H1 (cell line): ENCODE measurements at regions not wholly inside any gene's neighbourhood (a gene's known extent, or its start where the extent isn't known, plus 50 kb on each side); places are given as distances from the start of the nearest gene placed in this dataset.

Source experiments
- CTCF ChIA-PET: fragments of 300-600 bp; sonication (Branson Sonifier 250); formaldehyde crosslinking; loops from one replicate; lab custom pipeline; 2021; ENCODE audit not compliant: partially characterized antibody; lab: Charles Lee
- POLR2A ChIA-PET: fragments of 300-600 bp; sonication (Branson Sonifier 250); formaldehyde crosslinking; loops from one replicate; lab custom pipeline; 2021; ENCODE audit warnings: inconsistent platforms; ENCODE audit not compliant: partially characterized antibody; lab: Charles Lee
- DNase-seq, 2 experiments: peaks; one replicate each; pipeline versions ENCODE4 v3.0.0 to v3.0.0-alpha.2; 2010 to 2022; ENCODE audit warnings: low spot score in 2 of 2, low read depth in 1 of 2, mixed read lengths in 1 of 2
- FAIRE-seq: peaks from 2 replicates; lab custom pipeline; 2011; peaks lifted over from hg19 to GRCh38; lab: Jason Lieb, UNC
- H2AFZ ChIP-seq: 2 replicates; pipeline ENCODE4 v1.8.1; 2012; ENCODE audit warnings: low read length, inconsistent platforms
- H2AK5ac ChIP-seq: 2 replicates; pipeline ENCODE4 v1.6.1; 2013; ENCODE audit warnings: low read depth, low read length
- H2BK120ac ChIP-seq: replicated peaks from 2 replicates; pipeline ENCODE3; 2013; ENCODE audit warnings: low read depth, low read length, inconsistent platforms
- H2BK12ac ChIP-seq: 2 replicates; pipeline ENCODE4 v1.6.1; 2013; ENCODE audit warnings: low read depth, low read length
- H2BK15ac ChIP-seq: 2 replicates; pipeline ENCODE4 v1.6.1; 2013; ENCODE audit warnings: low read length
- H2BK20ac ChIP-seq: 2 replicates; pipeline ENCODE4 v1.6.1; 2013; ENCODE audit warnings: low read length
- H2BK5ac ChIP-seq: 2 replicates; pipeline ENCODE4 v1.6.1; 2013; ENCODE audit warnings: low read depth, low read length
- H3K14ac ChIP-seq: 2 replicates; pipeline ENCODE4 v1.6.1; 2013; ENCODE audit warnings: inconsistent platforms; ENCODE audit not compliant: insufficient read length
- H3K18ac ChIP-seq: 2 replicates; pipeline ENCODE4 v1.6.1; 2013; ENCODE audit warnings: low read length; ENCODE audit errors: extremely low read depth
- H3K23ac ChIP-seq: 2 replicates; pipeline ENCODE4 v1.6.1; 2013; ENCODE audit warnings: inconsistent platforms; ENCODE audit not compliant: insufficient read length
- H3K23me2 ChIP-seq: 2 replicates; pipeline ENCODE4 v1.6.1; 2013; ENCODE audit warnings: low read depth, low read length
- H3K27ac ChIP-seq: 2 replicates; pipeline ENCODE4 v1.6.1; 2011; ENCODE audit warnings: low read depth, low read length, inconsistent platforms
- H3K27me3 ChIP-seq, 4 experiments: replicated peaks in 1 of 4; 1 replicate in 1 of 4; 2 replicates in 3 of 4; pipeline versions ENCODE4 v1.6.1 to v1.8.1; 2011 to 2013; ENCODE audit warnings: low read length in 3 of 4, mild to moderate bottlenecking in 3 of 4, inconsistent platforms in 2 of 4, mixed read lengths in 2 of 4, moderate library complexity in 1 of 4; ENCODE audit not compliant: control insufficient read depth in 3 of 4, insufficient read depth in 3 of 4; ENCODE audit errors: extremely low read depth in 1 of 4
- H3K36me3 ChIP-seq, 4 experiments: 2 replicates each; pipeline versions ENCODE4 v1.6.1 to v1.8.1; 2011 to 2013; ENCODE audit warnings: mild to moderate bottlenecking in 4 of 4, low read length in 3 of 4, moderate library complexity in 2 of 4, control low read depth in 1 of 4, inconsistent platforms in 1 of 4; ENCODE audit not compliant: insufficient read depth in 4 of 4, control insufficient read depth in 2 of 4
- H3K4ac ChIP-seq: replicated peaks from 2 replicates; pipeline ENCODE3; 2013; ENCODE audit warnings: low read length, low read depth, mixed read lengths, inconsistent platforms; ENCODE audit not compliant: insufficient read length
- H3K4me1 ChIP-seq, 4 experiments: replicated peaks in 1 of 4; 1 replicate in 1 of 4; 2 replicates in 3 of 4; pipeline versions ENCODE4 v1.6.1 to v1.8.1; 2011 to 2013; ENCODE audit warnings: low read length in 3 of 4, inconsistent platforms in 2 of 4, mixed read lengths in 1 of 4; ENCODE audit not compliant: insufficient read depth in 4 of 4, control insufficient read depth in 3 of 4
- H3K4me2 ChIP-seq, 2 experiments: 2 replicates each; pipeline versions ENCODE4 v1.6.1 to v1.8.1; 2011 to 2013; ENCODE audit warnings: low read depth in 2 of 2, low read length in 2 of 2, control low read depth in 1 of 2, inconsistent platforms in 1 of 2, mild to moderate bottlenecking in 1 of 2; ENCODE audit not compliant: insufficient read depth in 1 of 2
- H3K4me3 ChIP-seq, 4 experiments: fragments of 200-600, 300-600 bp in 1 of 4; sonication (generic), shearing (Covaris generic), sonication (Bioruptor Twin) in 1 of 4; 2 replicates each; pipeline versions ENCODE4 v1.5.1 to v1.8.1; 2011 to 2016; ENCODE audit warnings: low read length in 4 of 4, low read depth in 3 of 4, control low read depth in 2 of 4, inconsistent platforms in 2 of 4, mild to moderate bottlenecking in 2 of 4, mixed read lengths in 1 of 4, moderate library complexity in 1 of 4; ENCODE audit not compliant: insufficient read depth in 2 of 4; ENCODE audit errors: extremely low read depth in 1 of 4
- H3K56ac ChIP-seq: replicated peaks from 2 replicates; pipeline ENCODE3; 2013; ENCODE audit warnings: low read depth, mild to moderate bottlenecking, mixed read lengths, low read length, inconsistent platforms; ENCODE audit not compliant: insufficient read length
- H3K79me1 ChIP-seq: 2 replicates; pipeline ENCODE4 v1.6.1; 2013; ENCODE audit warnings: low read depth, low read length, control low read depth
- H3K79me2 ChIP-seq, 2 experiments: 2 replicates each; pipeline versions ENCODE4 v1.6.1 to v1.8.1; 2012 to 2013; ENCODE audit warnings: low read length in 2 of 2, mild to moderate bottlenecking in 2 of 2, inconsistent platforms in 1 of 2; ENCODE audit not compliant: insufficient read depth in 2 of 2, control insufficient read depth in 1 of 2
- H3K9ac ChIP-seq, 4 experiments: replicated peaks in 1 of 4; 1 replicate in 1 of 4; 2 replicates in 3 of 4; pipeline versions ENCODE4 v1.6.1 to v1.8.1; 2011 to 2013; ENCODE audit warnings: low read depth in 3 of 4, low read length in 3 of 4, control low read depth in 2 of 4, mild to moderate bottlenecking in 2 of 4, moderate library complexity in 2 of 4, inconsistent platforms in 1 of 4; ENCODE audit errors: extremely low read depth in 1 of 4
- H3K9me3 ChIP-seq, 2 experiments: 2 replicates each; pipeline versions ENCODE4 v1.6.1 to v1.8.1; 2012 to 2013; ENCODE audit warnings: mild to moderate bottlenecking in 2 of 2, moderate library complexity in 2 of 2, control low read depth in 1 of 2, inconsistent platforms in 1 of 2, low read depth in 1 of 2, low read length in 1 of 2, mixed read lengths in 1 of 2; ENCODE audit not compliant: insufficient read depth in 2 of 2
- H4K20me1 ChIP-seq, 2 experiments: replicated peaks in 1 of 2; 2 replicates each; pipeline versions ENCODE3 to v1.8.1; 2011 to 2013; ENCODE audit warnings: inconsistent platforms in 2 of 2, low read length in 2 of 2, mild to moderate bottlenecking in 1 of 2; ENCODE audit not compliant: insufficient read depth in 2 of 2, control insufficient read depth in 1 of 2
- H4K5ac ChIP-seq: 2 replicates; pipeline ENCODE4 v1.6.1; 2013; ENCODE audit warnings: low read length, low read depth, mixed read lengths, inconsistent platforms; ENCODE audit not compliant: insufficient read length
- H4K8ac ChIP-seq: 2 replicates; pipeline ENCODE4 v1.8.0; 2013; ENCODE audit warnings: mild to moderate bottlenecking, moderate library complexity, low read length, inconsistent platforms; ENCODE audit not compliant: insufficient read depth; ENCODE audit errors: extremely low read depth
- H4K91ac ChIP-seq: replicated peaks from 2 replicates; pipeline ENCODE3; 2013; ENCODE audit warnings: low read length, mixed read lengths, inconsistent platforms; ENCODE audit not compliant: insufficient read length
- BACH1 ChIP-seq: IDR thresholded peaks from 2 replicates; pipeline ENCODE4 v1.6.1; 2012; ENCODE audit warnings: low read length, improper control_type of control experiment
- EZH2 ChIP-seq: fragments of 200-600 bp; sonication (generic); IDR thresholded peaks from 2 replicates; pipeline ENCODE4 v1.7.1; 2012; ENCODE audit warnings: low read depth, mild to moderate bottlenecking, moderate library complexity, low read length, inconsistent platforms; ENCODE audit not compliant: severe bottlenecking
- JUND ChIP-seq: IDR thresholded peaks from 2 replicates; pipeline ENCODE4 v1.6.1; 2011; ENCODE audit warnings: mild to moderate bottlenecking, improper control_type of control experiment, low read length
- KDM1A ChIP-seq: fragments of 200-600, 300-600 bp; sonication (generic); IDR thresholded peaks from 2 replicates; pipeline ENCODE4 v1.7.1; 2016; ENCODE audit warnings: mild to moderate bottlenecking, low read length, borderline replicate concordance
- RBBP5 ChIP-seq: IDR thresholded peaks from 2 replicates; pipeline ENCODE4 v1.7.1; 2012; ENCODE audit warnings: low read depth, mild to moderate bottlenecking, inconsistent platforms, low read length, moderate library complexity, borderline replicate concordance
- RNF2 ChIP-seq: fragments of 200-900, 300-1000 bp; sonication (generic); IDR thresholded peaks from 2 replicates; pipeline ENCODE4 v1.7.1; 2016; ENCODE audit warnings: borderline replicate concordance, low read depth, mild to moderate bottlenecking, antibody characterized with exemption, low read length; ENCODE audit not compliant: poor library complexity, severe bottlenecking; ENCODE audit errors: missing control alignments
- SP1 ChIP-seq: IDR thresholded peaks from 2 replicates; pipeline ENCODE4 v1.6.1; 2011; ENCODE audit warnings: low read depth, low read length
- SRF ChIP-seq: IDR thresholded peaks from 2 replicates; pipeline ENCODE4 v1.6.1; 2011; ENCODE audit warnings: mild to moderate bottlenecking, low read depth, low read length, moderate library complexity
- SUZ12 ChIP-seq: fragments of 200-600 bp; sonication (generic); IDR thresholded peaks from 2 replicates; pipeline ENCODE4 v1.6.1; 2012; ENCODE audit warnings: mild to moderate bottlenecking, inconsistent platforms, low read length, moderate library complexity, mixed read lengths
- WGBS, 2 experiments: shearing (Covaris generic) in 1 of 2; methylation state at CpG; one replicate each; pipeline versions ENCODE4 v1.1.6 to v1.1.7; 2013 to 2015; ENCODE audit warnings: low lambda C conversion rate in 2 of 2, mixed read lengths in 2 of 2, inconsistent platforms in 1 of 2, low coverage in 1 of 2, missing lambda C conversion rate in 1 of 2; ENCODE audit not compliant: insufficient replicate concordance in 2 of 2, insufficient coverage in 1 of 2, insufficient read length in 1 of 2; ENCODE audit errors: extremely low coverage in 1 of 2, missing lambda C conversion rate in 1 of 2; 5-methylcytosine and 5-hydroxymethylcytosine counted together
- TF ChIP-seq, protein P1 (sequence below): IDR thresholded peaks from 2 replicates; pipeline ENCODE4 v1.6.1; 2011; ENCODE audit warnings: low read depth, mild to moderate bottlenecking, low read length; ENCODE audit not compliant: insufficient read depth
- TF ChIP-seq, protein P2 (sequence below): IDR thresholded peaks from 2 replicates; pipeline ENCODE4 v1.6.1; 2011; ENCODE audit warnings: low read length, improper control_type of control experiment

DNA sequence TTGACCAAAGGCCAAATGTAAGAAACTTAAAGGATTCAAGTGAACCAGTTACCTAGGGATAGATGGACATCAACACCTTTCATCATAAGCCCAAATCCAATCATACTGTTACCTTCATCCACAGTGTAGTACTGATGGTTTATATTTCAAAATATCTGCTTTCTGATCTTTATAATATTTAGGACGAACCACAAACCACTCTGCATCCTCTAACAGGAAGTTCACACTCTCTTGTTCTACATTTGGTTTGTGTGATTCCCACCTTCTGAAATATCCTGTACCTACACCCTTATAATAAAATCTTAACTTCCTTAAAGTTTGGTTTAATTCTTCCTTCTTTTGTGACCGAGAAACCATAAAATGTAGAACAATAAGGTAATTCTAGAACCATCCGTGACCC lies 535.7 kb upstream of the CHAC2 start:
- Histone ChIP-seq H2BK15ac (no peak overlapping the region), H3K36me3 (no peaks in the 10 kb centered on the region), H3K18ac (no peak overlapping the region), H2BK12ac (no peak overlapping the region), H3K56ac (no peak overlapping the region), H4K8ac (no peak overlapping the region), H3K9me3 (no peaks in the 10 kb centered on the region), H3K4ac (no peak overlapping the region), H3K27ac (no peak overlapping the region), H2AFZ (no peak overlapping the region), H2BK120ac (no peak overlapping the region), H3K4me3 (no peak overlapping the region), H3K79me2 (no peaks in the 10 kb centered on the region), H3K23me2 (no peaks in the 10 kb centered on the region), H3K4me1 (peaks cover 0 to 9% (median 7%) of the 10 kb centered on the region in 4 experiments; a peak in 3 of 7 replicates), H2BK5ac (no peak overlapping the region), H2BK20ac (no peak overlapping the region), H4K91ac (no peak overlapping the region), H3K9ac (no peak overlapping the region), H2AK5ac (no peak overlapping the region), H3K23ac (no peak overlapping the region), H4K5ac (no peak overlapping the region), H4K20me1 (no peaks in the 10 kb centered on the region), H3K14ac (no peak overlapping the region), H3K27me3 (no peaks in the 10 kb centered on the region), H3K4me2 (no peak overlapping the region), H3K79me1 (no peaks in the 10 kb centered on the region)
- POLR2A ChIA-PET = no interaction called here
- WGBS, 2 experiments = 65% methylated on average over 3 of the region's 3 CpGs; no CpG with 5 or more reads in 1 of the 2 experiments
- TF ChIP-seq KDM1A = no peak
- TF ChIP-seq BACH1 = no peak
- TF ChIP-seq, protein P1, sequence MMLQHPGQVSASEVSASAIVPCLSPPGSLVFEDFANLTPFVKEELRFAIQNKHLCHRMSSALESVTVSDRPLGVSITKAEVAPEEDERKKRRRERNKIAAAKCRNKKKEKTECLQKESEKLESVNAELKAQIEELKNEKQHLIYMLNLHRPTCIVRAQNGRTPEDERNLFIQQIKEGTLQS = no peak
- TF ChIP-seq, protein P2, sequence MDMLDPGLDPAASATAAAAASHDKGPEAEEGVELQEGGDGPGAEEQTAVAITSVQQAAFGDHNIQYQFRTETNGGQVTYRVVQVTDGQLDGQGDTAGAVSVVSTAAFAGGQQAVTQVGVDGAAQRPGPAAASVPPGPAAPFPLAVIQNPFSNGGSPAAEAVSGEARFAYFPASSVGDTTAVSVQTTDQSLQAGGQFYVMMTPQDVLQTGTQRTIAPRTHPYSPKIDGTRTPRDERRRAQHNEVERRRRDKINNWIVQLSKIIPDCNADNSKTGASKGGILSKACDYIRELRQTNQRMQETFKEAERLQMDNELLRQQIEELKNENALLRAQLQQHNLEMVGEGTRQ = no peak
- no peak for TF ChIP-seq EZH2
- no peak for TF ChIP-seq SP1
- TF ChIP-seq SRF = no peak
- no peak for TF ChIP-seq JUND
- TF ChIP-seq RNF2 = no peak
- TF ChIP-seq RBBP5 = no peak
- no peak for TF ChIP-seq SUZ12
- FAIRE-seq (no peak), DNase-seq (no peak)
- CTCF ChIA-PET = no interaction called here
